Mucosa of stomach (tissue), 1 donor: ENCODE measurements at regions not wholly inside any gene's neighbourhood (a gene's known extent, or its start where the extent isn't known, plus 50 kb on each side); places are given as distances from the start of the nearest gene placed in this dataset.
"Not testable (repeated sequence)": the region's sequence is repeated elsewhere in the genome, so short reads cannot be mapped to it uniquely, and the experiment has no call there.

Experiments
- H3K27me3 ChIP-seq: one replicate; pipeline ENCODE4 v1.7.0; 2013; ENCODE audit warnings: mild to moderate bottlenecking, low read length; ENCODE audit not compliant: control insufficient read depth, insufficient read depth
- H3K36me3 ChIP-seq: one replicate; pipeline ENCODE4 v1.7.0; 2013; ENCODE audit warnings: low read length; ENCODE audit not compliant: control insufficient read depth, insufficient read depth
- H3K4me1 ChIP-seq: one replicate; pipeline ENCODE4 v1.7.0; 2013; ENCODE audit warnings: mild to moderate bottlenecking, low read length; ENCODE audit not compliant: control insufficient read depth, insufficient read depth
- H3K4me3 ChIP-seq: one replicate; pipeline ENCODE4 v1.7.0; 2013; ENCODE audit warnings: low read length
- H3K9ac ChIP-seq: one replicate; pipeline ENCODE4 v1.7.0; 2013; ENCODE audit warnings: mild to moderate bottlenecking, low read length, moderate library complexity
- H3K9me3 ChIP-seq: one replicate; pipeline ENCODE4 v1.7.0; 2013; ENCODE audit warnings: mild to moderate bottlenecking, low read length, moderate library complexity; ENCODE audit not compliant: control insufficient read depth
- donor health status: Pancreatic carcinoma.

- Histone ChIP-seq H3K4me1 (no peaks in the 10 kb centered on the region), H3K4me3 (no peak overlapping the region), H3K9ac (no peak overlapping the region), H3K27me3 (no peaks in the 10 kb centered on the region), H3K36me3 (no peaks in the 10 kb centered on the region), H3K9me3 (no peaks in the 10 kb centered on the region)
Observed at GRCh38 chr1:82387012-82387366, 586.3 kb downstream of the ADGRL2 start.

- Histone ChIP-seq H3K36me3 (no peaks in the 10 kb centered on the region), H3K4me1 (no peaks in the 10 kb centered on the region), H3K27me3 (no peaks in the 10 kb centered on the region), H3K4me3 (no peak overlapping the region), H3K9ac (no peak overlapping the region), H3K9me3 (no peaks in the 10 kb centered on the region)
Observed at GRCh38 chr1:82386365-82387011, 585.8 kb downstream of the ADGRL2 start.

GRCh38 chr1:82384776-82385175, 584.0 kb downstream of the ADGRL2 start:
- no peaks in the 10 kb centered on the region for H3K4me1 ChIP-seq
- no peaks in the 10 kb centered on the region for H3K9me3 ChIP-seq
- no peak overlapping the region for H3K4me3 ChIP-seq

GRCh38 chr1:82377201-82377884, 576.6 kb downstream of the ADGRL2 start:
- no peaks in the 10 kb centered on the region for H3K36me3 ChIP-seq

More at GRCh38 chr1:82384776-82385175, 584.0 kb downstream of the ADGRL2 start:
- Histone ChIP-seq H3K36me3 (no peaks in the 10 kb centered on the region), H3K27me3 (no peaks in the 10 kb centered on the region), H3K9ac (no peak overlapping the region)

GRCh38 chr1:82373710-82374109, 573.0 kb downstream of the ADGRL2 start:
- Histone ChIP-seq H3K4me1 (no peaks in the 10 kb centered on the region), H3K9ac (no peak overlapping the region), H3K36me3 (no peaks in the 10 kb centered on the region), H3K4me3 (no peak overlapping the region), H3K9me3 (no peaks in the 10 kb centered on the region), H3K27me3 (no peaks in the 10 kb centered on the region)

More at GRCh38 chr1:82377201-82377884, 576.6 kb downstream of the ADGRL2 start:
- H3K4me3 ChIP-seq, result no peak overlapping the region
- H3K9ac ChIP-seq, result no peak overlapping the region
- H3K4me1 ChIP-seq, result no peaks in the 10 kb centered on the region
- no peaks in the 10 kb centered on the region for H3K9me3 ChIP-seq
- H3K27me3 ChIP-seq, result no peaks in the 10 kb centered on the region

GRCh38 chr1:82371844-82372498, 571.2 kb downstream of the ADGRL2 start:
- no peaks in the 10 kb centered on the region for H3K4me1 ChIP-seq
- no peak overlapping the region for H3K4me3 ChIP-seq
- H3K27me3 ChIP-seq, result no peaks in the 10 kb centered on the region
- H3K9ac ChIP-seq, result no peak overlapping the region
- H3K36me3 ChIP-seq, result no peaks in the 10 kb centered on the region
- H3K9me3 ChIP-seq, result no peaks in the 10 kb centered on the region

DNA sequence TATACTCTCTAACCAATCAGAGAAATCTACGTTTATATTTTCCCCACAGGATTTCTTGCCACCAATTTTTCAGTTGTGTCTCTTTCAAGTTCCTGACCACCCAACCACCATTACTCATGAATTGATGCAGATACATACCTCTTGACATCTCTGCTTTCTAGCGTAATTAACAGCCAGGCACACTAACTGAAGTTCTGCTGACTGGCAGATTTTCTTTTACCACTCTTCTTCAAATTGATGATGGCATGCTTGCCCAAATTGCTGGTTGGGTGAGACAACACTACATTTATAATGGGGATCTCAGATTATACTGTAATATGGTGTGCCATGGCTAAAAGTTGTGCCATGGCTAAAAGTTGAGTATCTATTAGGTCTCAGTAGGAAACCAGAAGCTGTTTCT, 566.7 kb downstream of the ADGRL2 start:
- no peak overlapping the region for H3K4me3 ChIP-seq
- no peaks in the 10 kb centered on the region for H3K9me3 ChIP-seq
- H3K9ac ChIP-seq, result no peak overlapping the region
- no peaks in the 10 kb centered on the region for H3K4me1 ChIP-seq
- no peaks in the 10 kb centered on the region for H3K27me3 ChIP-seq
- no peaks in the 10 kb centered on the region for H3K36me3 ChIP-seq

GRCh38 chr1:82366689-82367088, 566.0 kb downstream of the ADGRL2 start:
- Histone ChIP-seq H3K36me3 (no peaks in the 10 kb centered on the region), H3K4me1 (no peaks in the 10 kb centered on the region), H3K4me3 (no peak overlapping the region), H3K27me3 (no peaks in the 10 kb centered on the region), H3K9me3 (no peaks in the 10 kb centered on the region), H3K9ac (no peak overlapping the region)

DNA sequence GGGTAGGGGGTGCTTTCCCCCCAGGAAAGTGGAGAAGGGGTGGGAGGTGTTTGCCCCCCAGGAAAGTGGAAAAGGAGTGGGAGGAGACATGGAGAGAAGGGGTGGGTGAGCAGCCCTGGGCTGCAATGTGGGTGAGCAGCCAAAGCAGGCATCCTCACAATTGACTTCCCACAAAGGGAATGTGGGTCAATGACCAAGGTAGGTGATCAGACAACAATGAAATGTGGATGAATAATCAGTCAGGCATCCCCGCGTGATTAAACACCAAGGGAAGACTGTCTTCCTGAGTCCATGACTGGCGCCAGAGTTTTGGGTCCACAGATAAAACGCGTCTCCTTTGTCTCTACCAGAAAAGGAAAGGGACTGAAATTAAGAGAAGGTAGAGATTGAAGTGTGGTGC, 558.8 kb downstream of the ADGRL2 start:
- H3K9me3 ChIP-seq, H3K9ac ChIP-seq: not testable (repeated sequence)

GRCh38 chr1:82358706-82359105, 558.0 kb downstream of the ADGRL2 start:
- not testable (repeated sequence) for H3K27me3 ChIP-seq, H3K9ac ChIP-seq, H3K4me1 ChIP-seq, H3K9me3 ChIP-seq, H3K4me3 ChIP-seq, H3K36me3 ChIP-seq

More for the DNA sequence above, 558.8 kb downstream of the ADGRL2 start:
- H3K4me3 ChIP-seq, H3K4me1 ChIP-seq, H3K36me3 ChIP-seq, H3K27me3 ChIP-seq: not testable (repeated sequence)

GRCh38 chr1:82354546-82354945, 553.8 kb downstream of the ADGRL2 start:
- H3K9me3 ChIP-seq, result not testable (repeated sequence)

DNA sequence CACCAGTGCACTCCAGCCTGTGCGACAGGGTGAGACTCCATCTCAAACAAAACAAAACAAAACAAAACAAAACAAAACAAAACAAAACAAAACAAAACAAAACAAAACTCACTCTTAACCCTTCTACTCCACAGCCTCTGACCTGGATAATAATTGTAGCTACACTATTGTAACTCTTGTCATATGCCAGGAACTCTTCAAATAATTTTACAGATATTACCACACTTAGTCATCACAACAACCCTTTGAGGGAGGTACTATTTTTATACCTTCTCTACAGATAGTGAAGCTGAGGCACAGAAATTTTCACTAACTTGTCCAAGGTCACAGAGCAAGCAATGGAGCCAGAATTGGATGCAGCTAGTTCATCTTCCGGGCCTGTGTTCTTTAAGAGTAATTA, 547.8 kb downstream of the ADGRL2 start:
- no peaks in the 10 kb centered on the region for H3K4me1 ChIP-seq
- H3K36me3 ChIP-seq, result no peaks in the 10 kb centered on the region
- no peak overlapping the region for H3K9ac ChIP-seq
- no peak overlapping the region for H3K4me3 ChIP-seq
- no peaks in the 10 kb centered on the region for H3K9me3 ChIP-seq
- H3K27me3 ChIP-seq, result no peaks in the 10 kb centered on the region

More at GRCh38 chr1:82354546-82354945, 553.8 kb downstream of the ADGRL2 start:
- not testable (repeated sequence) for H3K4me1 ChIP-seq, H3K27me3 ChIP-seq, H3K36me3 ChIP-seq, H3K9ac ChIP-seq, H3K4me3 ChIP-seq
